ENCODE measurements at regions not wholly inside any gene's neighbourhood (a gene's known extent, or its start where the extent isn't known, plus 50 kb on each side); places are given as distances from the start of the nearest gene placed in this dataset.

DNA sequence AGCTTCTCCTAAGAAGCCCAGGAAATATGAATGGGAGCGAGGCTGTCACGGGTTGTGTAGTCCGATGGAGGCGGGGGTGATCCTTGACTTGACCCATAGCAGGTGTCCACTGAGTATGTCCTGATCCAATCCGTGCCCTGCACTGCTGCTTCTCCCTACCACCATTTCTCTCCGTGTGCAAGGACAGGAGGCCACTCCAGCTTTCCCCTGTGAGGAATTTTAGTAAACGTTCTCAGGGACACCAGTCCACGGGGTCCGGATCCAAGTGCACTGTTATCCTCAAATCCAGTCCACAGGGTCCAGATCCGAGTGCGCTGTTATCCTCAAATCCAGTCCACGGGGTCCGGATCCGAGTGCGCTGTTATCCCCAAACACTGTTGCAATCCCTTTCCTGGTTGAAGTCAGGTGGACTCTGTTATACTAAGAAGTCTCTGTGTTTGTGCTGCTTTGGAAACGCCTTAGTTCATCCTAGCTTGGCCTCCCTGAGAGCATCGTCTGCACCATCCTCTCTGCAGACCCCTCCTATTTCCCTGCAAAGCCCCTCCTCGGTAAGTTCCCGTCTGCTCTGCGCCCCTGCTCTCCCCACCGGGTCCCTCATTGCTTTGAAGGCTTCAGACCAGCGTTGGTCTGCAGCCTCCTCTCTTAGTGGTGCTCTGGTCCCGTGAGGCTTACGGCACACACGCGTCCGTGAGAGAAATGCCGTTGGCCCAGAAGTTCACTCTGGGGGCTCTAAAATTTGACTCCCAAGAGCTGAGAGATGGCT is 303.5 kb downstream of the TEX29 start:
- H4K20me1 ChIP-seq (ENCODE audit: insufficient read depth), result no peaks in the 10 kb centered on the region
- peaks cover 84% of the 10 kb centered on the region for H3K27me3 ChIP-seq (ENCODE audit: insufficient read depth, low read depth)
- H3K4me3 ChIP-seq, result no peak overlapping the region
- no peak for DNase-seq
- H3K9me2 ChIP-seq (ENCODE audit: insufficient read depth), result no peaks in the 10 kb centered on the region
- no peak overlapping the region for H2AFZ ChIP-seq
- H3K9me3 ChIP-seq (ENCODE audit: insufficient read depth, low read depth), result no peaks in the 10 kb centered on the region
- intact Hi-C loops (cut with micrococcal nuclease; ENCODE audit: unreplicated experiment), result no loop called here
- TF ChIP-seq EZH2 (IDR thresholded peaks at IDR 0.05; ENCODE audit: low read depth) (no peak), CTCF (conservative IDR thresholded peaks at IDR 0.05) (no peak)
- H3K36me3 ChIP-seq (ENCODE audit: low read depth), result no peaks in the 10 kb centered on the region
- no peaks in the 10 kb centered on the region; the same call in 1 of the 2 replicates for H3F3A ChIP-seq (ENCODE audit: insufficient read depth, low read depth)
- CTCF ChIA-PET, result no interaction called here
- no peaks in the 10 kb centered on the region for H3K4me1 ChIP-seq (replicated peaks; ENCODE audit: insufficient read depth)
- H3K79me2 ChIP-seq (ENCODE audit: low read depth), result no peaks in the 10 kb centered on the region
- no peak overlapping the region for H3K4me2 ChIP-seq
- H3K27ac ChIP-seq, result no peak overlapping the region
- BruUV-seq (replicated peaks), result no TSS peak
- POLR2A ChIA-PET (ENCODE audit: unreplicated experiment), result no interaction called here

DNA sequence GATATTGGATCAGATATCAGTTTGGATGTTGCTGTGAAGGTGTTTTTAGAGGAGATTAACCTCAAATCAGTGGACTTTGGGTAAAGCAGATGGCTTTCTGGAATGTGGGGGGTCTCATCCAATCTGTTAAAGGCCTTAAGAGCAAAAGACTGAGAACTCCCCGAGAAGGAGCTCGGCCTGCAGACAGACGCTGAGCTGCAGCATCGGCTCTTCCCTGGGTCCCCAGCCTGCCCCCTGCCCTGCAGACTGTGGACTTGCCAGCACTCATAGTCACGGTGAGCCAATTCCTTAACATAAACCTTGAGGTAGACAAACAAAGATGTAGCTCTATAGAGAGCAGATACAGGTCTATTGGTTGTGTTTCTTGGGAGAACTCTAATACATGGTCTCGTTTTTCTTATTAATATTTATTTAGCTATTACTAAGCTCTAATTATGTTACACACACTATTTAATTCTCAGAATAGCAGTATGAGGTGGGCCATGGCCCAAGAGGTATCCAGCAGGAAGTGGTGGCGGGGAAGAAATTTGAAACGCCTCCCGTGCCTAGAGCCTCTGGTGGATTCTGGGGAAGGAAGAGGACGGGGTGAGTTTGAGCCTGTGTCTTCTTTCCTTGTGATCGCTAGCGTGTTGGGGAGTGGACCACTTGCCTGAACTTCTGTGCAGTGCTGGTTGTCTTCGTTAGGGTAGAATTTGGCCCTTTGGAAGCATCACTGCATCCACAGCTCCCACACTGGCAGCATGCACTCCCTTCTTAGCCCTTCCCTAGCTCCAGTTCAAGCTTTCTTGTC is 305.3 kb downstream of the TEX29 start:
- DNase-seq, result no peak
- no peak overlapping the region for H3K4me3 ChIP-seq
- BruUV-seq (replicated peaks), result no TSS peak
- no peaks in the 10 kb centered on the region; the same call in 1 of the 2 replicates for H3F3A ChIP-seq (ENCODE audit: insufficient read depth, low read depth)
- H4K20me1 ChIP-seq (ENCODE audit: insufficient read depth), result no peaks in the 10 kb centered on the region
- H3K27me3 ChIP-seq (ENCODE audit: insufficient read depth, low read depth), result peaks cover 84% of the 10 kb centered on the region
- POLR2A ChIA-PET (ENCODE audit: unreplicated experiment), result no interaction called here
- no peak for TF ChIP-seq EZH2 (IDR thresholded peaks at IDR 0.05; ENCODE audit: low read depth)
- H3K79me2 ChIP-seq (ENCODE audit: low read depth), result no peaks in the 10 kb centered on the region
- no peak overlapping the region for H3K27ac ChIP-seq
- intact Hi-C loops (cut with micrococcal nuclease; ENCODE audit: unreplicated experiment), result no loop called here
- H3K9me2 ChIP-seq (ENCODE audit: insufficient read depth), result no peaks in the 10 kb centered on the region
- H2AFZ ChIP-seq, result no peak overlapping the region
- CTCF ChIA-PET, result no interaction called here
- no peaks in the 10 kb centered on the region for H3K9me3 ChIP-seq (ENCODE audit: insufficient read depth, low read depth)
- no peak overlapping the region for H3K4me2 ChIP-seq
- no peaks in the 10 kb centered on the region for H3K36me3 ChIP-seq (ENCODE audit: low read depth)
- no peaks in the 10 kb centered on the region for H3K4me1 ChIP-seq (replicated peaks; ENCODE audit: insufficient read depth)

DNA sequence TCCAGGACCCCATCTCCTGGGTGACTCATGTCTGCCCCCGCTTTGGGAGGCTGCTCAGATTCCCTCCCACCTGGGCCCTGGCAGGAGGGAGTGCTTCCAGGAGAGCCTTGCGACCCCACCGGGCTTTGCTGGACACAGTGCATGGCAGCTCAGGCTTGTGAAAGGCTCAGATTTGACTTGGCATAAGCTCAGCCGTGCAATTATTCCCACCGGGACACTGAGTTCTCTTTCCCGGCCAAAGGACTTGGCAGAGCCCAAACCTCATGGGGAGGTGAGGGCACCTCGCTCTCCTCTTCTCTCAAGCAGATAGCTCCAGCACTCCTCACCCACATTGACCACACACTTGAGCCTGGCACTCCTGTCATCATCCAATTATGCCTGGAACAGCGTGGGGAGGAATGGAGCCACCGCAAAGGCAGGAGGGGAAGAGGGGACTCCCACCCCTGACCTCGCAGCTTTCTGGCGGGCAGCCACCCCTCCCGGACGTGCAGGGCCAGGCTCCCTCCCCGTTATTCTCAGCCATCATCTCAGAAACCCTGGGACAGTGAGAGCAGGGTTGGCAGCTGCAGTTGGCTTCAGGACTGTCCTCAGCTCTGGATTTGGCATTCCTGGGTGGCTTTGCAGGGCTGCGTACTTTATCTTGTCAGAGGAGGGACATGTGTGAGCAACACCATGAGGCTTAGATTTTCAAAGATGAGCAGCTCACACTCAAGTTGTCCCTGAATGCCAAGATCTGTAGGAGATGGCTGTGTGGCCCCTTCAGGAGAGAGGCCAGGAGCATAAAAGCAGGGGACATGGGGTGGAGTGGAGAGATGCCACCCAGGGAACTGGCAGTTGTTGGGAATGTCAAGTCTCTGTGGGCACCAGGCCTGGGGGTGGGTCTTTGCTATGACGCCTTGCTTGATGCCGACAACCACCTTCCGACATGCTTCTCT is 306.2 kb downstream of the TEX29 start:
- Histone ChIP-seq H3K4me1 (replicated peaks; ENCODE audit: insufficient read depth) (no peaks in the 10 kb centered on the region), H3K4me2 (no peak overlapping the region), H3F3A (ENCODE audit: insufficient read depth, low read depth) (no peaks in the 10 kb centered on the region), H4K20me1 (ENCODE audit: insufficient read depth) (no peaks in the 10 kb centered on the region), H3K4me3 (no peak overlapping the region), H3K36me3 (ENCODE audit: low read depth) (no peaks in the 10 kb centered on the region), H3K79me2 (ENCODE audit: low read depth) (no peaks in the 10 kb centered on the region), H3K9me3 (ENCODE audit: insufficient read depth, low read depth) (no peaks in the 10 kb centered on the region), H3K27ac (no peak overlapping the region), H2AFZ (no peak overlapping the region), H3K9me2 (ENCODE audit: insufficient read depth) (no peaks in the 10 kb centered on the region), H3K27me3 (ENCODE audit: insufficient read depth, low read depth) (peaks cover 85% of the 10 kb centered on the region)
- ChIA-PET CTCF (no interaction called here), POLR2A (ENCODE audit: unreplicated experiment) (no interaction called here)
- no peak for TF ChIP-seq EZH2 (IDR thresholded peaks at IDR 0.05; ENCODE audit: low read depth)
- TF ChIP-seq CTCF (conservative IDR thresholded peaks at IDR 0.05), result no peak
- BruUV-seq (replicated peaks), result no TSS peak
- no peak for DNase-seq
- intact Hi-C loops (cut with micrococcal nuclease; ENCODE audit: unreplicated experiment), result no loop called here

Data from PC-9 (cell line).